ENCODE measurements at regions not wholly inside any gene's neighbourhood (a gene's known extent, or its start where the extent isn't known, plus 50 kb on each side); places are given as distances from the start of the nearest gene placed in this dataset.
"Not testable (repeated sequence)": the region's sequence is repeated elsewhere in the genome, so short reads cannot be mapped to it uniquely, and the experiment has no call there.

GRCh38 chr21:15278279-15278678 lies 213.5 kb upstream of the NRIP1 start:
- DNase-seq (ENCODE audit: low read depth): no peak

DNA sequence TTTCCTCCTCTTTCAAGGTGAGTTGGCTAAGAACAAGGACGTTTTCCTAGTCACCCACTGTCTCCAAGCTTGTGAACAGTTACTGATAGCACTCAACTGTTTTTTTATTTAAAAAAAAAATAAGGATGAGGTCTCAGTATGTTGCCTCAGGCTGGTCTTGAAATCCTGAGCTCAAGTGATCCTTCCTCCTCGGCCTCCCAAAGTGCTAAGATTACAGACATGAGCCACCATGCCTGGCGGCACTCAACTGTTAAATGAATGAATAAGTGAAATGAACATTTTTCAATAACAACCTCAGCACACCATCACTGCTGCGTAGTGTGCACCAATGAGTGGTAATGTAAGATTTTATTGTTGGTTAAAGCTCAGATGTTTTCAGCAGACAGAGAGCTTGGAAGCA lies 214.1 kb upstream of the NRIP1 start:
- no peak for DNase-seq (ENCODE audit: low read depth)

DNA sequence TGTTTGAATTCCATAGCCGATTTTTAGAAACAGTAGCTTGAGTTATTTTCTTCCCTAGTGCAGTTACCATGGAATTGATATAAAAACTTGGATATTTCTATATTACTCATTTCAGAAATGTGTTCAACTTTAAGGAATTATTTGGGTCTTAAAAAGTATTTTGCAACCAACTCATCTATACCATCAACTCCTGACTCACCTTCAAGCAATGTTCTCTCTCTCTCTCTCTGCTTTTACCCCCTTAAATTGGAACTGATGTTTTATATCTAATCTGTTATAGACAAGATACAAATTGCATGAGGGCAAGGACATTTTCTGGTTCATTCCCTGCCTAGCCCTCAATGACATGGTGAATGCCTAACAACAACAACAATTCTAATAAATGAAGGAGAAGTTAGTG lies 214.7 kb upstream of the NRIP1 start:
- DNase-seq (ENCODE audit: low read depth): no peak

GRCh38 chr21:15281714-15282113 lies 216.9 kb upstream of the NRIP1 start:
- DNase-seq (ENCODE audit: low read depth): no peak

DNA sequence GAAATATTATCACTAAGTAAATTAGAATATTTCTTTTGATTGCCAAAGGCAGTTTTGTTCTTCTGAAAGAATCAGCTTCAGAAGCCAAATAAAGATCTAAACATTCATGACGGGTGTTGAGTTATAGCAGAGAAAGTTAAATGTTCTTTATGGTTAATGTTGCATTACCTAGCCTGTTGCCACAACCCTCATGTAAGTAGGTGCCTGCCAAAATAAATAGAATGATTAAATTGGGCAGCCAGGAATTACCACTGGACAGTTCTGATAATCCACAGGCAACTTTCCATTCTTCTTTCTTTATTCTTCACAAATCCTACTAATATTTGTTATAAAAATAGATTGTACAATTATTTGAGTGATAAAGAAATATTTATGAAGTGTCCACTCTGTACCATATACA lies 217.9 kb upstream of the NRIP1 start:
- DNase-seq (ENCODE audit: low read depth): no peak

- DNase-seq (ENCODE audit: low read depth): no peak
These were observed 218.3 kb upstream of the NRIP1 start for GRCh38 chr21:15283138-15283537.

- DNase-seq (ENCODE audit: low read depth): no peak
These were observed 219.0 kb upstream of the NRIP1 start for GRCh38 chr21:15283789-15284188.

DNA sequence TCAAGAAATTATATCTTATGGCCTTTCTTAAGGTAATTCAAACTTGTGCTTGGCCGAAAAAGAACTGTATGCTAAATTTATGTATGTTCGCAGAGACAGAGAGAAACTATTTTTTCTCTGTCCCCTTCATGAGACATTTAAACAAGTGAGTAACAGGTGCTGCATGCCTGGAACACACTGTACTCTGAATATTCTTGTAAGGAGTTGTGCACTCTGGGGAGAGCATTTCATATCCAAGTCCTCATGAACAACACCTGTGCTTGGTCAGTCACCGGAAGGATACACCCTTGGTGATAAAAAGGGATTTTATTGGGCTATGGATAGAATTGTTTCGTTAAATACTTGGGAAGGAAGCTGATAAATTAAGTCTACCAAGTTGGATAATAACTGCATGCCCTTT lies 220.8 kb upstream of the NRIP1 start:
- DNase-seq (ENCODE audit: low read depth): no peak

GRCh38 chr21:15289246-15289645 lies 224.4 kb upstream of the NRIP1 start:
- DNase-seq (ENCODE audit: low read depth): no peak

- no peak for DNase-seq (ENCODE audit: low read depth)
These were observed 225.4 kb upstream of the NRIP1 start for GRCh38 chr21:15289896-15290841.

GRCh38 chr21:15291621-15292266 lies 226.9 kb upstream of the NRIP1 start:
- DNase-seq (ENCODE audit: low read depth): no peak

DNA sequence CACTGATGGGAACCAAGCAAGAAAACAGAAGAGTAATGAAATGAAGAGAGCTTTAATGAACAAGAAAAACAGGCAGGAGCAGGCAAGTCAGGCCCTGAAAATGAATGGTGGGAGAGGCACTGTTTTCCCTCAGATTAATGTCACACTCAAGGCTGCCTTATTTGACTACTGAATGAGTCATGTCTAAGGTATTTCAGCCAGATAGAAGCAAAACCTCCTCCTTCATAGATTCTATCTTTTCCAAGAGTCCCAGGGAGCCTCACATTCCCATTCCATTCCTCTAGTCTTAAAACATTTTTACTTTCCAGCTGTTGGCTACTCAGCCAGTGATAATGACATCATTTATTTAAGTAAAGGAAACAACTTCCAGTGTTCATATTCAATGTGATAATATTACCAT lies 228.4 kb upstream of the NRIP1 start:
- DNase-seq (ENCODE audit: low read depth): no peak

- DNase-seq (ENCODE audit: low read depth): no peak
These were observed 231.1 kb upstream of the NRIP1 start for GRCh38 chr21:15295875-15296274.

DNA sequence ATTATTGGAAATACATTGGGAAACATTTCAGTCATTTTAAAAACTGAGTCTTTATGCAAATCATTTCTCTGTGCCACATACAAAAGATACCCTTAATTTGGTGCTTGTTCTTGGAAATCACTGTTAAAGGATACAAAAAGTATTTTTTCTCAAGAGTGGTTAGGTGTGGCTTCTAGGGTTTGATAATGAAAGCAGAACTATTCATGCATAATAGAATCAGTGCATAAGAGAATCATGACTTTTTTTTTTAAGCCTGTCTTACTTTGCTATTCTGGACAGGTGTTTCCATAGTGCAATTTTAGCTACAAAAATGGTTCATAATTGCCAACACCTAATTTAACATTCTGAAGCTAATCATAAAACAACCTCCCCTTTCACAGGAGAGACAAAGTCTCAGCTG lies 233.0 kb upstream of the NRIP1 start:
- DNase-seq (ENCODE audit: low read depth): no peak

DNA sequence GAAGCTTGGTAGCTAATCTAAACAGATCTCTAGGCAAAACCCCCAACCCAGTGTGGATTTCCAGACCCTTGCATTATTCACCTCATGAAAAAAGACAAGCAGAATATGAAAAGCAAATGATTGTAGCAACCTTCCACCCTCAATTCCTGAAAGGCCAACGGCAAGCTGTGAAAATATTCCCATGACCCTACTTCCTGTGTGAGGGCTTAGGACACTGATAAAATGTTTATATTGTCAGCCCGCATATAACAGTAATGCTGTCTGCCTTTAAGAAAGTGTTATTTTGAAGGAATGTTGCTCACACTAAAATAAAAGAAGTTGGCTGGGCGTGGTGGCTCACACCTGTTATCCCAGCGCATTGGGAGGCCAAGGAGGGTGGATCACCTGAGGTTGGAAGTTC lies 233.5 kb upstream of the NRIP1 start:
- no peak for DNase-seq (ENCODE audit: low read depth)

DNA sequence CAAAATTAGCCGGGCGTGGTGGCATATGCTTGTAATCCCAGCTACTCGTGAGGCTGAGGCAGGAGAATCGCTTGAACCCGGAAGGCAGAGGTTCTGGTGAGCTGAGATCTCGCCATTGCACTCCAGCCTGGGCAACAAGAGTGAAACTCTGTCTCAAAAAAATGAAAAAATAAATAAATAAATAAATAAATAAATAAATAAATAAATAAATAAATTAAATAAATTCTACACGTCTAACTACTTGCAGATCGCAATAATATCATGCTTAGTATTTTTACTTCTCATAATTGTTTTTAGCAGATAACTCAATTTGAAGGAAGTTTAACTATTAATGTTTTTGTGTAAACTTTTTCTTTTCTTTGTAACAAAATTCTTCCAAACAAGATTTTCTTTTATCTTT lies 234.0 kb upstream of the NRIP1 start:
- not testable (repeated sequence) for DNase-seq (ENCODE audit: low read depth)

DNA sequence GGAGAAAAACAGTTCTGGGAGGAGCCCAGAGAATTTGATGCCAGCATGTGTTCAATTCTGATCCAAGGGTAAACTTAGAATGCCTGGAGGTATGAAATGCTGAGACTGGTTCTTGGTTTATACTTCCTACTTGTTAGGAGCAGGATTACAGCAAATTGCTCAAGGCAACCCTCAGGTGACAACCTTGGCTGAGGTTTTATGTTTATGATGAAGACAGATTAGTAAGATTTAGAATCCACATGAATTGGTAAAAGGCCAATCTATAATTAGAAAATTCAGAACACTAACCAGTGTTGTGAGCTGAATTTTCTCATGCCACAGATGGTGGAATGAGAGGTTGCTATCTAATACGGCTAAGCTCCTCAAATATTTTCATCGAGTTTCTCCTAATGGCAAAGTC lies 235.3 kb upstream of the NRIP1 start:
- no peak for DNase-seq (ENCODE audit: low read depth)

DNA sequence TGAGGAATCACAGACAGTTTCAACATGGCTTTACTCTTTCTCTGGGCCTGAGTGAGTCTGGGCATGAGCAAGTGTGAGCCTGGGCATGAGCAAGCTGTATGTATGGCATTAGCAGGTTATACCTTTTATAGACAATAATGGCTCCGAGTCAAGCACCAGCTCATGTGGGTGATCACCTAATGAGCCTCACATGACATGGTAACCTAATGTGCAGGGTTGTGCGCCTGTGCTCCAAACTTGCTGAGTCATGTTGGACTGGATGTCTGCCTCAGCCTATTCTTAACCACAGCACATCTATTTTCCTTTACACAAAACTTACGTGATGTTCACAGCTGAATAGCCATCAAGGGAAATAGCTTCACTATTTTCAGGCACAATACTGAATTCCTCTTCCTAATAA lies 236.2 kb upstream of the NRIP1 start:
- DNase-seq (ENCODE audit: low read depth): no peak

DNA sequence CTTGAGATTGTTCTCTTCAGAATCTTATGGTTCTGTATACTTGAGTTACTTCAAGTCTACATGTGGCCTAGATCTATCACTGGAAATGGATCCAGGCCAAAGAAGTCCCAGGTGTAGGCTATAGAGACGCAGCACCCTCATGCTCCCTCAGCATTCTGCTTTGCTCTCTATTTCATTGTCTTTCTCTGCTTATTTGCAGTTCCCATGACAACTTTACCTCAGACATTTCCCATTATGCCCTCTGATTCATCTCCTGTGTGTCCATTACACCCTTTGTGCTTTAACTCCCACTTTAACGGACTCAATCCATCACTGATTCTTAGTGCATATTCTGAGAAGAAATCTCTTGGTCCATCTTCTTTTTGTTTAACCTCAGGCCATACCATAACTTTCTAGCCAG lies 236.9 kb upstream of the NRIP1 start:
- no peak for DNase-seq (ENCODE audit: low read depth)

- DNase-seq (ENCODE audit: low read depth): no peak
These were observed 241.5 kb upstream of the NRIP1 start for GRCh38 chr21:15306271-15306670.

- no peak for DNase-seq (ENCODE audit: low read depth)
These were observed 243.5 kb upstream of the NRIP1 start for GRCh38 chr21:15308333-15308732.

- DNase-seq (ENCODE audit: low read depth): no peak
These were observed 244.3 kb upstream of the NRIP1 start for GRCh38 chr21:15309022-15309590.

- no peak for DNase-seq (ENCODE audit: low read depth)
These were observed 244.9 kb upstream of the NRIP1 start for GRCh38 chr21:15309721-15310120.
